ENCODE measurements at regions not wholly inside any gene's neighbourhood (a gene's known extent, or its start where the extent isn't known, plus 50 kb on each side); places are given as distances from the start of the nearest gene placed in this dataset.

- TF ChIP-seq CTCF (conservative IDR thresholded peaks at IDR 0.05; ENCODE audit: low read depth, low read length) (no peak), EZH2 (IDR thresholded peaks at IDR 0.05; ENCODE audit: borderline replicate concordance, low read depth, low read length, poor library complexity, severe bottlenecking) (no peak)
These were observed 1124.8 kb upstream of the PRR20A start for GRCh38 chr13:56015919-56016318.
